GM18867 (cell line): ENCODE measurements at regions not wholly inside any gene's neighbourhood (a gene's known extent, or its start where the extent isn't known, plus 50 kb on each side); places are given as distances from the start of the nearest gene placed in this dataset.
"Not testable (repeated sequence)": the region's sequence is repeated elsewhere in the genome, so short reads cannot be mapped to it uniquely, and the experiment has no call there.

Source experiments
- ATAC-seq: cut with Tn5 transposase; IDR thresholded peaks from one replicate; pipeline ENCODE4 v1.9.1; 2021; ENCODE audit warnings: mild to moderate bottlenecking, moderate library complexity; ENCODE audit not compliant: unreplicated experiment

GRCh38 chr2:52345082-52345481 lies 1313.2 kb upstream of the NRXN1 start:
- ATAC-seq, result no peak

GRCh38 chr2:52343706-52344266 lies 1311.9 kb upstream of the NRXN1 start:
- no peak for ATAC-seq

GRCh38 chr2:52343010-52343409 lies 1311.1 kb upstream of the NRXN1 start:
- ATAC-seq, result no peak

GRCh38 chr2:52342458-52342857 lies 1310.5 kb upstream of the NRXN1 start:
- ATAC-seq, result no peak

GRCh38 chr2:52341732-52342131 lies 1309.8 kb upstream of the NRXN1 start:
- ATAC-seq, result no peak

GRCh38 chr2:52340171-52340570 lies 1308.2 kb upstream of the NRXN1 start:
- no peak for ATAC-seq

GRCh38 chr2:52337786-52338185 lies 1305.9 kb upstream of the NRXN1 start:
- ATAC-seq, result not testable (repeated sequence)

GRCh38 chr2:52336951-52337350 lies 1305.0 kb upstream of the NRXN1 start:
- ATAC-seq, result no peak

GRCh38 chr2:52335727-52336126 lies 1303.8 kb upstream of the NRXN1 start:
- ATAC-seq, result no peak

- ATAC-seq, result no peak
Measured at GRCh38 chr2:52334185-52334584, 1302.3 kb upstream of the NRXN1 start.

- no peak for ATAC-seq
Measured at GRCh38 chr2:52327641-52328040, 1295.7 kb upstream of the NRXN1 start.

GRCh38 chr2:52314231-52314630 lies 1282.3 kb upstream of the NRXN1 start:
- no peak for ATAC-seq

- ATAC-seq, result no peak
Measured at GRCh38 chr2:52312486-52312885, 1280.6 kb upstream of the NRXN1 start.

- ATAC-seq, result no peak
Measured at GRCh38 chr2:52311862-52312261, 1279.9 kb upstream of the NRXN1 start.

- ATAC-seq, result no peak
Measured at GRCh38 chr2:52308156-52308555, 1276.2 kb upstream of the NRXN1 start.

- ATAC-seq, result no peak
Measured at GRCh38 chr2:52294628-52295027, 1262.7 kb upstream of the NRXN1 start.

GRCh38 chr2:52292801-52293200 lies 1260.9 kb upstream of the NRXN1 start:
- ATAC-seq, result no peak

- no peak for ATAC-seq
Measured at GRCh38 chr2:52289741-52290140, 1257.8 kb upstream of the NRXN1 start.

GRCh38 chr2:52288596-52288995 lies 1256.7 kb upstream of the NRXN1 start:
- ATAC-seq, result no peak

- ATAC-seq, result no peak
Measured at GRCh38 chr2:52269696-52270485, 1238.0 kb upstream of the NRXN1 start.

GRCh38 chr2:52264911-52265310 lies 1233.0 kb upstream of the NRXN1 start:
- ATAC-seq, result no peak

GRCh38 chr2:52264488-52264887 lies 1232.6 kb upstream of the NRXN1 start:
- no peak for ATAC-seq

- no peak for ATAC-seq
Measured at GRCh38 chr2:52260904-52261303, 1229.0 kb upstream of the NRXN1 start.
